ENCODE measurements at regions not wholly inside any gene's neighbourhood (a gene's known extent, or its start where the extent isn't known, plus 50 kb on each side); places are given as distances from the start of the nearest gene placed in this dataset.

DNA sequence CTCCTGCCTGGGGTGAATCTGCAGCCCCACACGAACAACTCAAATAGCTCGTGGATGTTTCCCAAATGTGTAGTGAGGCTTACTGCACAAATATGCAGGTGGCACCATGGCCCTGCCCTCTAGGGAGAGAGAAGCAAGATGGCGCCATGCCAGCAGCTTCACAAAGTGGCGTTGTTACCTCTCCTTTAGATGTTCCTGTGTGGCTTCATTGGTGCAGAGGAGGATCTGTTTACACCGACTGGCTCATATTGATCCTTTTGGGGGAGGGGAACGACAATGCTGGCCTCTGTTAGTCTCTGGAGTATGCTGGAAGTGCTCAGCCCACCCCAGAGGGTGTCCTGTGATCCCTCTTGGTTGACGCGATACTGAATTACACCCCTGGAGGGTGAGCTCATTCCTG lies 99.5 kb upstream of the GATA6 start:
- TF ChIP-seq POLR2A (IDR thresholded peaks at IDR 0.05; ENCODE audit: low read depth) (no peak), POLR2AphosphoS5 (IDR thresholded peaks at IDR 0.05) (no peak)
- TF ChIP-seq, protein P1, sequence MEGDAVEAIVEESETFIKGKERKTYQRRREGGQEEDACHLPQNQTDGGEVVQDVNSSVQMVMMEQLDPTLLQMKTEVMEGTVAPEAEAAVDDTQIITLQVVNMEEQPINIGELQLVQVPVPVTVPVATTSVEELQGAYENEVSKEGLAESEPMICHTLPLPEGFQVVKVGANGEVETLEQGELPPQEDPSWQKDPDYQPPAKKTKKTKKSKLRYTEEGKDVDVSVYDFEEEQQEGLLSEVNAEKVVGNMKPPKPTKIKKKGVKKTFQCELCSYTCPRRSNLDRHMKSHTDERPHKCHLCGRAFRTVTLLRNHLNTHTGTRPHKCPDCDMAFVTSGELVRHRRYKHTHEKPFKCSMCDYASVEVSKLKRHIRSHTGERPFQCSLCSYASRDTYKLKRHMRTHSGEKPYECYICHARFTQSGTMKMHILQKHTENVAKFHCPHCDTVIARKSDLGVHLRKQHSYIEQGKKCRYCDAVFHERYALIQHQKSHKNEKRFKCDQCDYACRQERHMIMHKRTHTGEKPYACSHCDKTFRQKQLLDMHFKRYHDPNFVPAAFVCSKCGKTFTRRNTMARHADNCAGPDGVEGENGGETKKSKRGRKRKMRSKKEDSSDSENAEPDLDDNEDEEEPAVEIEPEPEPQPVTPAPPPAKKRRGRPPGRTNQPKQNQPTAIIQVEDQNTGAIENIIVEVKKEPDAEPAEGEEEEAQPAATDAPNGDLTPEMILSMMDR (IDR thresholded peaks at IDR 0.05): no peak

Data from esophagus muscularis mucosa (tissue), 3 donors.